Thyroid gland (tissue), 4 donors: ENCODE measurements at regions not wholly inside any gene's neighbourhood (a gene's known extent, or its start where the extent isn't known, plus 50 kb on each side); places are given as distances from the start of the nearest gene placed in this dataset.

Experiments
- DNase-seq, 2 donors: peaks; one replicate each; pipeline ENCODE4 v3.0.0-alpha.2; 2019
- H3K27ac ChIP-seq, 3 donors: fragments of 200-600 bp; sonication (generic); 1 replicate in 2 of 3; 2 replicates in 1 of 3; pipeline ENCODE4 v1.5.1; 2016 to 2019; ENCODE audit warnings: mild to moderate bottlenecking in 1 of 3, moderate library complexity in 1 of 3
- H3K27me3 ChIP-seq: fragments of 200-600 bp; sonication (generic); one replicate; pipeline ENCODE4 v1.5.1; 2019
- H3K36me3 ChIP-seq, 2 donors: fragments of 200-600 bp; sonication (generic); one replicate each; pipeline ENCODE4 v1.5.1; 2016 to 2019
- H3K4me1 ChIP-seq, 2 donors: fragments of 200-600 bp; sonication (generic); one replicate each; pipeline ENCODE4 v1.5.1; 2017 to 2019
- H3K4me3 ChIP-seq, 3 donors: fragments of 200-600 bp; sonication (generic); replicated peaks in 1 of 3; 1 replicate in 2 of 3; 2 replicates in 1 of 3; pipeline ENCODE4 v1.5.1; 2016; ENCODE audit warnings: mild to moderate bottlenecking in 1 of 3
- H3K9me3 ChIP-seq: fragments of 200-600 bp; sonication (generic); one replicate; pipeline ENCODE4 v1.5.1; 2017
- CTCF ChIP-seq, 6 experiments: fragments of 200-600 bp in 3 of 6; fragments of 450-650 bp in 3 of 6; sonication (generic) in 3 of 6; IDR thresholded peaks; one replicate each; pipeline ENCODE4 v1.5.1; 2016 to 2019; ENCODE audit warnings: antibody characterized with exemption in 6 of 6, mild to moderate bottlenecking in 2 of 6, inconsistent platforms in 1 of 6, moderate library complexity in 1 of 6
- POLR2A ChIP-seq, 2 donors: fragments of 450-650 bp; IDR thresholded peaks; one replicate each; pipeline ENCODE4 v1.6.1; 2017; ENCODE audit warnings: antibody characterized with exemption in 2 of 2, mild to moderate bottlenecking in 2 of 2, moderate library complexity in 1 of 2
- WGBS, 2 donors: methylation state at CpG; one replicate each; pipeline ENCODE4 v1.1.5; 2017; 5-methylcytosine and 5-hydroxymethylcytosine counted together
- intact Hi-C: fragments of 100-400 bp; cut with DNase I; formaldehyde crosslinking; loops from one replicate; pipeline ENCODE4 v1.15.1; 2023

DNA sequence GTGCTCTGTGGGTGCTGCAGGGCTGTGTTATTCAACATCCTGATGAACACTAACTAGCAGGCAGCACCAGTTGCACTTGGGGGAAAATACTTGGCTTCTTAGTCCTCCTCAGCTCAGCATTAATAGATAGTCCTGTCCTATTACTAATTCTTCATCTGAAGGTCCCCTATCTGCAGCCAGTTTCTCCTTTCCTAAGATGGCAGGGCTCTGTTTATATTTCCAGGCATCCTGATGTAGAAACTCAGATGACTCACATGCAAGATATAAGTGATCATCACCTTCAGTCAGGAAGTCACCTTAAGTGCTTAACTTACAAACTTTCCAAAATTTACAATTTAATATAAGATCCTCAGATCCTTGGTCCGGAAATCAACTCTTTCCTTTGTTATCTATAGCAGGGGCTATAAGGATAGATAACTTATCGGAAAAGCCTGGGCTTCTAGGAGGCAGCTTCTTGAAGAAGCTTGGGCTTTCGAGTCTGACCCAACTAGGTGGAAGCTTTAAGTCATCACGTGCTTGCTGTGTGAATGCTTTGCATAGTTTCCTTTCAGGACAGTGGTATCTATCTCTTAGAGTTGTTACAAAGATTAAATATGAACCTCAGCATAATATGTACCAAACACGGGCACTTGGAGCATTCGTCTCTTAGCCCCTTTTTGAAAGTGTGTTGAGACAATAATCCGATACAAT, 181.0 kb upstream of the GRIP1 start:
- no peaks in the 10 kb centered on the region for H3K9me3 ChIP-seq
- WGBS, 2 donors = 84 to 85% methylated on average over 7 of the region's 7 CpGs
- TF ChIP-seq CTCF (IDR thresholded peaks at IDR 0.05) (no peak), POLR2A (IDR thresholded peaks at IDR 0.05) (no peak)
- H3K36me3 ChIP-seq = no peaks in the 10 kb centered on the region
- DNase-seq = no peak
- peaks cover 0 to 4% of the 10 kb centered on the region in 2 donors for H3K4me1 ChIP-seq
- no peaks in the 10 kb centered on the region for H3K27me3 ChIP-seq
- no peak overlapping the region for H3K4me3 ChIP-seq
- no peak overlapping the region for H3K27ac ChIP-seq
- intact Hi-C loops = no loop called here

DNA sequence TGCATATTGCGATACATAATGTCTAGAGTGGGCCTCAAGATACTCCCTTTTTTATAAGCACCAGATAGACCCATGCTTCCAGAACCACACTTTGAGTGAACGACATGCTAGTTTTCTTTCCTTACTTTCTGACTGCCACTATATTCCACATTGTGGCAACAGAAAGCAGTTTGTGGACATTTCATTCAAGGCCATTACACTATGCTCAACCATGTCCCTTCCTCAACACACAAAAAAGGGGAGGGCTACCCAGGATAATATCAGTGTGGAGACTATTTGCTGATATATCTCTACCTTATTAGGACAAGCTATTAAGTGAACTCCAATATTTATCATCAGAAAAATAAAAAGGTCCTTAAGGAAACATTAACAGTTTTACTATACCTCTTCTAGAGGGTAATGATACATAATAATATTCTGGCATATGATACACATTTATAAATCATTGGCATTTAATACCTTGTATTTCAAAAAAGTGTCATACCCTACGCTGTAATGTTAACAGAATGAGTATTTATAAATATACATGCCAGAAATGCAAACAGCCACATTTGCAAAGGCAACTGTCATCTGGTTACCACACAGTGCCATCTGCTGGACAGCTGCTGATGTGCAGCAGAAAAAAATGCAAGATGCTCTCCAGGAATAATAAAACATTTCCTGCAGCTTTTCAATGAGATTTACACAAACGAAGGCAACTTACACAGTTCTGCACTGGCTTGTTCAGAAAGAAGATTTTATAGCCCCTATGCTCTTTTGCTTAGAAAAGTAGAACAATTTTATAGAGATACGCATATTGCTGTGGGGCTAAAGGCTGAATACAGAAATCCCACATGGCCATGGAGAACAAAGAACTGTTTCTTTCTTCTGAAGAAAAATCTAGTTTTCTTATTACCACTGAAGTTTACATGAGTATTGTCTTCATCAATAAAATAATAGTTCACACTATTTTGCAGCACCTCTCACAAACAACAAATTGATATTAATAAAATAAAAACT, 182.2 kb upstream of the GRIP1 start:
- no peak overlapping the region for H3K27ac ChIP-seq
- H3K4me1 ChIP-seq = peaks cover 0 to 4% of the 10 kb centered on the region in 2 donors
- no peak for TF ChIP-seq POLR2A (IDR thresholded peaks at IDR 0.05)
- peak; percentile 46 to 87 (median 76) for TF ChIP-seq CTCF (IDR thresholded peaks at IDR 0.05)
- intact Hi-C loops = no loop called here
- no peaks in the 10 kb centered on the region for H3K36me3 ChIP-seq
- peak; percentile 54 to 68 for DNase-seq
- H3K27me3 ChIP-seq = no peaks in the 10 kb centered on the region
- WGBS, 2 donors = 41 to 47% methylated on average over 5 of the region's 5 CpGs
- H3K9me3 ChIP-seq = no peaks in the 10 kb centered on the region
- H3K4me3 ChIP-seq = no peak overlapping the region

DNA sequence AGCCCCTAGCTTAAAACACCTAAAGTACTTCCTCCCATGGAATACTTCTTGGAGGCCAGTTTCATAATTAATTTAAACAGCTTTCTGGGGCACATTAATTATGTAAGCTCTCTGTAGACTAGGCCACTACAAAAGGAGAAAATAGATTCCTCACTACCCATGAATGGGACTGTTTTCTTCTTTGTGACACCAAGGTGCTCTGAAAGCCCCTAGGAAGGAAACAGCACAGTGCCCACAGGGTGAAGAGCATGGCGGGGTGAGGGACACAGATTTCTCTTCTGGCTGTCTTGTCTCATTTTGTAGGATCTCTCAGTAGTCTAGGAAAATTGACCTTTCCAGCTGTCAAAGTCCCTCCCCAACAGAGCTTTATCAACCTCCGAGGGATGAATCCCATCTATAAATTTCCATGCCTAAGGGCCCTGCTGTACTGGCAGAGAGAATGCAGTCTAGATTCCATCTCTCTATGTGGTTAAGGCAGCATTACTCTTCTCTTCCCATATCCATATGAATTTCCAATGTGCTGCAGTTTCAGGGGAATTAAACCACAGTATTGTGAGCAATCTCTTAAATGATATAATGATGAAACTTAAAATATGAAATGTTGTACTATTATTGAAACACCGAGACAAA, 183.6 kb upstream of the GRIP1 start:
- Histone ChIP-seq H3K4me3 (no peak overlapping the region), H3K27me3 (no peaks in the 10 kb centered on the region), H3K36me3 (no peaks in the 10 kb centered on the region), H3K27ac (no peak overlapping the region), H3K4me1 (peaks cover 0 to 3% of the 10 kb centered on the region in 2 donors), H3K9me3 (no peaks in the 10 kb centered on the region)
- WGBS, 2 donors = 76 to 93% methylated on average over 3 of the region's 3 CpGs
- no peak for DNase-seq
- no peak for TF ChIP-seq CTCF (IDR thresholded peaks at IDR 0.05)
- no peak for TF ChIP-seq POLR2A (IDR thresholded peaks at IDR 0.05)
- intact Hi-C loops = no loop called here

DNA sequence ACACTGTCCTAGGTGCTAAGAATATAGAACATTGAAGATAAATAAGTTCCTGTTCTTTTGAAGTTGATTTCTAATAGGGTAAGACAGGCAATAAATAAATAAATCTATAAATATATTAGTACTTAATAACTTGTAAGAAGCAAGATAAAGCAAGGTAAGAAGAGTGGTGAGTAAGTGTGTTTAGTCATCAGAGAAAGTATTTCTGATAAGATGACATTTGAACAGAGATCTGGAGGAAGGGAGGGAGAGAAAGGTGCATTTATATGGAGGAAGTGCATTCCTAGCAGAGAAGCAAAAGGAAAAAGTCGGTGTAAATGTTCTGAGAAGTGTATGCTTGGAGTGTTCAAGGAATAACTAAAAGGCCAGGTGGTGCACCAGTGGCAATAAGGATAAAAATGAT, 184.4 kb upstream of the GRIP1 start:
- H3K4me3 ChIP-seq = no peak overlapping the region
- H3K9me3 ChIP-seq = no peaks in the 10 kb centered on the region
- no peaks in the 10 kb centered on the region for H3K36me3 ChIP-seq
- TF ChIP-seq POLR2A (IDR thresholded peaks at IDR 0.05) = no peak
- TF ChIP-seq CTCF (IDR thresholded peaks at IDR 0.05) = no peak
- no peaks in the 10 kb centered on the region for H3K27me3 ChIP-seq
- intact Hi-C loops = no loop called here
- 0 to 36% methylated on average over 1 of the region's 1 CpG for WGBS, 2 donors
- H3K4me1 ChIP-seq = no peaks in the 10 kb centered on the region
- no peak overlapping the region for H3K27ac ChIP-seq
- no peak for DNase-seq
